ENCODE measurements at regions not wholly inside any gene's neighbourhood (a gene's known extent, or its start where the extent isn't known, plus 50 kb on each side); places are given as distances from the start of the nearest gene placed in this dataset.

DNA sequence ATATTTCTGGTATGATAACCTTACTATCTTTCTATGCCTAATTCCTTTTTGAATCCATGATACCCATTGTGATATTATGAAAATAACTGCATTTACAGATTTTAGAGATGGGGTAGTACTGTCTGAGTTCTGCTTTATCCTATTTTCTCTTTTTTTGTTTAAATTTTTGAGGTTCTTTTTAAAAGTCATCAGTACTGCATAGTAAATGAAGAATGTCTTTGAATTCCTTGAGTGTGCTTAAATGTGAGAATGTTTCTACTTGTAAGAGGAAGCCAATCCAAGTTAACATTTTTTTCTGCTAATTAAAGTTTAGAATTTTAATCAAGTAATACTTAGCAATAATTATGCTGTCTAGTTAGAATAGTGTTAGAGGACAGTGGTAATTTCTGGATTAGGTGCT, 474.6 kb downstream of the PCNX1 start:
- no peak for DNase-seq (ENCODE audit: extremely low read depth, low read depth)
- TF ChIP-seq, protein P1, sequence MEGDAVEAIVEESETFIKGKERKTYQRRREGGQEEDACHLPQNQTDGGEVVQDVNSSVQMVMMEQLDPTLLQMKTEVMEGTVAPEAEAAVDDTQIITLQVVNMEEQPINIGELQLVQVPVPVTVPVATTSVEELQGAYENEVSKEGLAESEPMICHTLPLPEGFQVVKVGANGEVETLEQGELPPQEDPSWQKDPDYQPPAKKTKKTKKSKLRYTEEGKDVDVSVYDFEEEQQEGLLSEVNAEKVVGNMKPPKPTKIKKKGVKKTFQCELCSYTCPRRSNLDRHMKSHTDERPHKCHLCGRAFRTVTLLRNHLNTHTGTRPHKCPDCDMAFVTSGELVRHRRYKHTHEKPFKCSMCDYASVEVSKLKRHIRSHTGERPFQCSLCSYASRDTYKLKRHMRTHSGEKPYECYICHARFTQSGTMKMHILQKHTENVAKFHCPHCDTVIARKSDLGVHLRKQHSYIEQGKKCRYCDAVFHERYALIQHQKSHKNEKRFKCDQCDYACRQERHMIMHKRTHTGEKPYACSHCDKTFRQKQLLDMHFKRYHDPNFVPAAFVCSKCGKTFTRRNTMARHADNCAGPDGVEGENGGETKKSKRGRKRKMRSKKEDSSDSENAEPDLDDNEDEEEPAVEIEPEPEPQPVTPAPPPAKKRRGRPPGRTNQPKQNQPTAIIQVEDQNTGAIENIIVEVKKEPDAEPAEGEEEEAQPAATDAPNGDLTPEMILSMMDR (IDR thresholded peaks at IDR 0.05; ENCODE audit: low read depth, low read length, missing control alignments), result no peak

DNA sequence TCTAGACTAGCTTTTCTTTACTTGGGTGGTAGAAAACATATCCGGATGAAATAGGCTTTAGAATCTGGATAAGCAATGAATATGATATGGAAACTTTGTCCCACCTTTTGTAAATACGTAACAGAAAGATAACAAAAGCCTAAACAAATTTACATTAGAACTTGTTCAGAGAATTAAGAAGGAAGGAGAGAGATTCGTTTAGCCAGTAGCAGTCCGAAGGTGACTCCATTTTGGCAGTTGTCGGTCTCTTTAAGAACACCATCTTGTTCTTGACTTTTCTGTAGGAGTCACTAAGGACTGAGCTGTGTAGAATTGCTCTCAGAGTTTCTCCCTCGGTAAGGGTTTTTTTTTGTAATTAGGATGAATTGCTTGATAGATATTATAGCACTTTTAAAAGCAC, 475.1 kb downstream of the PCNX1 start:
- TF ChIP-seq, protein P1 (IDR thresholded peaks at IDR 0.05; ENCODE audit: low read depth, low read length, missing control alignments), result no peak
- no peak for DNase-seq (ENCODE audit: extremely low read depth, low read depth)
- no peak overlapping the region for H3K4me3 ChIP-seq (replicated peaks; ENCODE audit: low read depth, low read length)

More for the DNA sequence above, 474.6 kb downstream of the PCNX1 start:
- no peak overlapping the region for H3K4me3 ChIP-seq (replicated peaks; ENCODE audit: low read depth, low read length)

DNA sequence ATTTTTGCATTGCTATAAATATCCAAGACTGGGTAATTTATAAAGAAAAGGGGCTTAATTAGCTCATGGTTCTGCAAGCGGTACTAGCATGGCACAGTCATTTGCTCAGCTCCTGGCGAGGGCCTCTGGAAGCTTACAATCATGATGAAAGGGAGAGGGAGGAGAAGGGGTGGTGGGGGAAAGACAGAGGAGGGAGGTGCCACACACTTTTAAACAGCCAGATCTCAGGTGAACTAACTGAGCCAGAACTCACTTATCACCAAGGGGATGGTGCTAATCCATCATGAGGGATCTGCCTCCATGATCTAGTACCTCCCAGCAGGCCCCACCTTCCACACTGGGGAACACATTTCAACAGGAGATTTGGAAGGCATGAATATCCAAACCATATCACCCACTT, 476.3 kb downstream of the PCNX1 start:
- no peak overlapping the region for H3K4me3 ChIP-seq (replicated peaks; ENCODE audit: low read depth, low read length)
- TF ChIP-seq, protein P1 (IDR thresholded peaks at IDR 0.05; ENCODE audit: low read depth, low read length, missing control alignments), result no peak

DNA sequence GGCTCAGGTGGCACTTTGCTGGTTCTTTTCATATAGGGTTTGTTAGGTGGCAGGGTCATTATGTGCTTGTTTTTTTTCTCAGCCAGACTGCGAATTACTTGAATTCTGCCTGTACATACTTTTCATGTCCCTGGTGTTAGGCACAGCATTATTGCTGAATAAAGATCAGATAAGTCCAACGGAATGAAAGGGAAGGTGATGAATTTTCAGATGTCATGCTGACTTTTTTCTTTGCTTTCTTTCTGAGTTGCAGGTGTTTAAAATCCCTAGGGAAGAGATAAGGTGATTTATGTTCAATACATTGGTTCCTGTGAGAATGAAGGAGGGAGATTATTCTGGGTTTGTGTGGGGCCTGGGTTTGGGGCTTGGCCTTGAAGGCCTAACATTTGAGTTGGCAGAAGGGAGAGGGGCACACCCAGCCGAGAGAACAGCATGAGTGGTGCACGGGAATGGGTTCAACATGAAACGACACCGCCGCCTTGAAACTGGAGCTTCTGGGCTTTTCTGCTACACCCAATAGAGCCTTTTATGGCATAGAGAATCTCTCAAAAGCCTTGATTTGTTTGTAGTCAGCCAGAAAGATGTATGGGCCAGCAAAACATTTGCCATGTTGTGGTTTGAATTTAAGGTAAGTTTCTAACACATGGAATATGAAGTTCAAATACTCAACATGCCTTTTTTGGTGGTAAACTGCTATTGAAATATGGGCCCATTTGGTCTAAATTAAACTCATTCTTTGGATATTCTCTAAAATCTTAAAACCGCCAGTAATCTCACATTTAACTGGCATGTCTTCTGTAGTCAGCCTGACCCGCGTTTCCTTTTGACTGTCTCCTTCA, 477.0 kb downstream of the PCNX1 start:
- DNase-seq (ENCODE audit: extremely low read depth, low read depth), result no peak
- H3K4me3 ChIP-seq (replicated peaks; ENCODE audit: low read depth, low read length), result no peak overlapping the region
- TF ChIP-seq, protein P1 (IDR thresholded peaks at IDR 0.05; ENCODE audit: low read depth, low read length, missing control alignments), result no peak

More for the DNA sequence above, 476.3 kb downstream of the PCNX1 start:
- DNase-seq (ENCODE audit: extremely low read depth, low read depth), result no peak

DNA sequence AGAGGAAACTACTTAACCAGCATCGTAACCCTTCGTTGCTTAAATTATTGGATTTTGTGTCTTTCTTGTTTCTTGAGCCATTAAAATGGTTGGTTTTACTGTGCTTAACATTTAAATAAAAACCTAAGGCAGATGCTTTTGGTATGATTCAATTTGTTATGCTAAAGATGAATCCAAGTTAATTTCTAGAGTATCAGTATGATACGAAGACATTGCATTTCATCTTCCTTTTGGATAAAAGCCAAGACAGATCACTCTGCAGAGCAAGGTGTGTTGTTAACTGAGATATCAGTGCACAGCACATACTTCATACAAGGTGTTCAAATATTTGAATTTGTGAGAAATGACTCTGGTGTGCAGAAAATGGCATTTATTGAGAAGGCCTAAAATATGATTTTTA, 480.5 kb downstream of the PCNX1 start:
- TF ChIP-seq, protein P1 (IDR thresholded peaks at IDR 0.05; ENCODE audit: low read depth, low read length, missing control alignments), result no peak
- DNase-seq (ENCODE audit: extremely low read depth, low read depth), result no peak
- no peak overlapping the region for H3K4me3 ChIP-seq (replicated peaks; ENCODE audit: low read depth, low read length)

DNA sequence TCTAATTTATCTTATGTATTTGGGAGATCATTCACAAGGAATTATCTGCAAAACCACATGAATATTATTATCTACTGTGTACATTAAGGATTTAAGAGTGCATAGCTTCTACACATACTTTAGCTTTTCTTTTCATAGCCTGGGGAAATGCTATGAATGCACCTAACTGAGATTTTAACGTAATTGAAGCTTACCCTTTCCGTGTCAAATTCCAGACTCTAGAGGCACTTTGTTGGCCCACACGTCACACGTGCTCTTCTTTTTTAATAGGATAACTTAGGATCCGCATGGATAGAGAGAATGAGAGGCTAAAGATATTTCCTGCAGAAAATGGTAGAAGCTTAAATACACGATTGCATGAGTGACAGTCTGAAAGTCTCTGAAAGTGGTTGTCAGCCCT, 481.1 kb downstream of the PCNX1 start:
- no peak for DNase-seq (ENCODE audit: extremely low read depth, low read depth)
- TF ChIP-seq, protein P1 (IDR thresholded peaks at IDR 0.05; ENCODE audit: low read depth, low read length, missing control alignments), result no peak
- H3K4me3 ChIP-seq (replicated peaks; ENCODE audit: low read depth, low read length), result no peak overlapping the region

All from HFF-Myc (cell line).